T47D (cell line): ENCODE measurements at regions not wholly inside any gene's neighbourhood (a gene's known extent, or its start where the extent isn't known, plus 50 kb on each side); places are given as distances from the start of the nearest gene placed in this dataset.

ENCODE experiments used
- DNase-seq, 2 experiments: peaks; one replicate each; pipeline versions ENCODE4 v3.0.0 to v3.0.0-alpha.2; 2011 to 2012; ENCODE audit warnings: low read depth in 1 of 2, low spot score in 1 of 2
- JUND ChIP-seq: IDR thresholded peaks from 2 replicates; pipeline ENCODE4 v1.6.1; 2012; ENCODE audit warnings: low read depth
- in situ Hi-C: cut with HindIII; loops from 2 replicates; pipeline ENCODE4 v1.10.0; 2016; ENCODE audit warnings: low sequenced_read_pairs, low pct_unique_long_range_greater_than_20kb

GRCh38 chrX:133159205-133159604 lies 58.9 kb downstream of the TFDP3 start:
- in situ Hi-C loops, result no loop called here
- TF ChIP-seq JUND, result no peak
- DNase-seq, result no peak

GRCh38 chrX:133151336-133151735 lies 54.4 kb upstream of the USP26 start:
- peak in 1 of 2 experiments; percentile 20 for DNase-seq
- no peak for TF ChIP-seq JUND
- in situ Hi-C loops, result no loop called here

GRCh38 chrX:133150730-133151129 lies 53.8 kb upstream of the USP26 start:
- no peak for TF ChIP-seq JUND
- no peak for DNase-seq
- in situ Hi-C loops, result no loop called here
